GM19351 (cell line): ENCODE measurements at regions not wholly inside any gene's neighbourhood (a gene's known extent, or its start where the extent isn't known, plus 50 kb on each side); places are given as distances from the start of the nearest gene placed in this dataset.
A peak's percentile ranks its signal among the peaks of the same experiment; 100 is the strongest.
"Not testable (repeated sequence)": the region's sequence is repeated elsewhere in the genome, so short reads cannot be mapped to it uniquely, and the experiment has no call there.

ENCODE experiments used
- ATAC-seq: cut with Tn5 transposase; IDR thresholded peaks from one replicate; pipeline ENCODE4 v1.9.1; 2021; ENCODE audit warnings: mild to moderate bottlenecking, moderate library complexity; ENCODE audit not compliant: unreplicated experiment

DNA sequence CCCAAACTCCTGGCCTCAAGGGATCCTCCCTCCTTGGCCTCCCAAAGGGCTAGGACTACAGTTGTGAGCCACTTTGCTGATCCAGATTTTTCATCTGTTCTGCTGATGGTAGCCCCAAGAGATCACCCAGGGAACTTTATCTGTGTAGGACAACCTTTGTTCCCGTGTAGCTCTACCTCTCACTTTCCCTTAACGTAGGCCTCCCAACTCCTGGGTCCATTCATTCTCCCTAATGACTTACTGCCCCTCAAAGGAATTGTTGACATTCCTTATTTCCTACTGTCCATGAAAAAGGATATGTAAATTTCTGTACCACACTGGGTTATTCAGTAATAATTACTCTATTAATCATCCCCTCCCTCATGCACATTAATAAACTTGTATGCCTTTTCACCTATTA lies 51.0 kb upstream of the PHF24 start:
- ATAC-seq = no peak

DNA sequence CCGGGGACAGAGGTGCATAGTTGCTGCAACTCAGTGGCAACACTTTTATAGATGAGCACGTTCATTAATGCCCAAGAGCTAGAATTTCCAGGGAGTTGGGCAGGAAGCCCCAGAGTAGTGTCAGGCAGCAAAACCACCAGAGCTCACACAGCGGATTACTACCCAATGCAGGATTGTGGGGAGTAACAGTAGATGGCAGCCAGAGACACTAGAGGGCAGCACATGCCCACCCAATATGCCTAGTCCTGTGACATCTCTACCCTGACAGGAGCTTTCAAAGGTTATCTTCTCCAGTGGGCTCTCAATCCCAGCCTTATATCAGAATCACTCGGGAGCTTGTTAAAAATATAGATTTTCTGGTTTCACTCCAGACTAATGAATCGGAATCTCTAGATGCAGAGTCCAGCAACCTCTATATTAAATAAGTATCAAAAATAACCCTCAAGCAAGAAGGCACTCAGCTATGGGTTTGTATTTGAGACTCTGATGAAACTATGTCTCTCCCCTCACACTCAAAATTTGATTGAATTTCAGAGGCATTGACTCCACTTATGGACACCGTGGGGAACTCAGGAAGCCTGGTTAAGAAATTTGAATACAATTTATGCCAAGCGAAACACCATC lies 58.4 kb upstream of the PHF24 start:
- ATAC-seq = peak; percentile 69

DNA sequence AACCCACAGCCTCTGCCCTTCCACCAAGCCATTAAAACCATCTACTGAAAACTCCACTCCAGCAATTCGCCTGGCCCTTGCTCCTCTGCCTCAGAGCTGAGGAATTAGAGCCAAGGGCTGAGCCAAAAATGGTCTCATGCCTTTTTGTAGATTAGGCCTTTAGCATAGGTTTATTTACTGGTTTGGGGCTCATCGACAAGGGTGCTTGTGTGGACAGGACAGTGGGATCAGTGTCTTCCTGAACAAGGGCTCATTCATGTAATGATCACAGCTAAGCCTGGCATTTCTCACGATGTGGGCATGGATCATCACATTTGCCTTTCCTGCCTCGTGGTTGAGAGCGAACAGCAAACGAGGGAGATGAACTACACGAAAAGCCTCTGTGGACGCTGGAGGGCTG lies 59.2 kb upstream of the PHF24 start:
- ATAC-seq = no peak

DNA sequence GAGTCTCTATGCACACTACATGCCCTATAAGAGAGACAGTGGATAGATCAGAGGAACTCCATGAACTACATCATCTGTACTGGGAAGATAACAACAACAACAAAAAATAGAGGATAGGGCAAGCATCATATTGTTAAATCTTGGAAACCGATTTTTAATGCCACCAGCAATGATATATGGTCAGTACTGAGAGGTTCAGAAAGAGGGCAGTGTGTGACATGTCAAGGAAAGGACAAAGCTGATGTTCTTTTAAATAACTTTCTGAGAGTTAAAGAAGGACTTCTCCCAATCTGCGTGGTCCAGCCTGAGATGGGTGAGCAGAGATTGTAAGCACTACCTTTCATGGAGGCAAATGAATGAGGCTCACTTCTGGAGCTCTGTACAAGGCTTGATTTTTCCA lies 62.0 kb upstream of the PHF24 start:
- no peak for ATAC-seq

DNA sequence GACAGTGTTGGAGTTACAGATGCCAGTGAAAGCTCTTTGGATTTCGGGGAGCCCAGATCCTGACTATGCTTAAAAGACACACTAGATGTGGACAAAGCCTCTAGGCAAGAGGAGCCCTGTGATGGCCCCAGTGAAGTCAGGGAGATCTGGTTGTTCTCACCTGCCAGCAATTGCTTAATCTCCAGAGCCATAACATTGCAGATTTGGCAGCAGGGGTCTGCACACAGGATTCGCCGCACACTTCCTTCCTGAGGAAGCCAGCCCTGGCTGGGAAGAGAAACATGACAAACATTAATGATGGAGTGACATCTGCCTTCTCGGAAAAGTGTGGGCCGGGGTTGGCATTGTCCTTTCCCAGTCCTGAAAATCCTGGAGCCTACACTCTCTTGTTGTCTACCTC lies 65.2 kb upstream of the PHF24 start:
- ATAC-seq = no peak

DNA sequence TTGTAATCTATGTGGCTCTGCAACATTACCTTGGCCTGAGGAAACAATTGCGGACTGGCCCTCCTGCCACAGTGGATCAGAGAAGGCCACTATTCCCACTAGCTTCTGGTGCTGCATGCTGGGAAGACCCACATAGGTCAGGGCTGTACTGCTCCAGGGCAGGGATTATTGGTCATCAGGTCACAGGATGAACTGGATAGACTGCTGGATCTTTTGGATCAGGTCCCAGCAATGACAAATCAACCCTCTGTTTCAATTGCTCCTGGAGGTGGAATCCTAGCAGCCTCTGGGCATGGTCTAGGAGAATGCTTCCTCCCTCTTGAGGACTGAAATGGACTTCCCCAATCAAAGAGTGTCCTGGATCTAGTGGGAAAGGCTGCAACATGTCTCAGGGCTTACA lies 66.7 kb upstream of the PHF24 start:
- no peak for ATAC-seq

DNA sequence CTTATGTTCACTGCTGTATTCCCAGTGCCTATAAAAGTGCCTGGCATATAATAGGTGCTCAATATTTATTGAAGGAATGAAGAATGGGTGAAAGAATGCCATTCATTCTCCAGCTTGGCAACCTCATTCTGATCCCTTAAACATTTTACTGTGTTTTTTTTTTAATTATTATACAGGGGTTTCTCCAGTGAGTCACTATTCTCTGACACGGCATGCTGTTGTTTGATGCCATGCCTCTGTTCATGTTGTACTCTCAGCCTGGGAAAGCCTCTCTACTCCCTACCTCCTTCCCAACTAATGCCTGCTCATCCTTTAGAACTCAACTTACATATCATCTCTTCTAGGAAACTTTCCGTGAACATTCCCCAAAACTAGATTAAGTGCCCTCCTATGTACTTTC lies 70.2 kb upstream of the PHF24 start:
- no peak for ATAC-seq

DNA sequence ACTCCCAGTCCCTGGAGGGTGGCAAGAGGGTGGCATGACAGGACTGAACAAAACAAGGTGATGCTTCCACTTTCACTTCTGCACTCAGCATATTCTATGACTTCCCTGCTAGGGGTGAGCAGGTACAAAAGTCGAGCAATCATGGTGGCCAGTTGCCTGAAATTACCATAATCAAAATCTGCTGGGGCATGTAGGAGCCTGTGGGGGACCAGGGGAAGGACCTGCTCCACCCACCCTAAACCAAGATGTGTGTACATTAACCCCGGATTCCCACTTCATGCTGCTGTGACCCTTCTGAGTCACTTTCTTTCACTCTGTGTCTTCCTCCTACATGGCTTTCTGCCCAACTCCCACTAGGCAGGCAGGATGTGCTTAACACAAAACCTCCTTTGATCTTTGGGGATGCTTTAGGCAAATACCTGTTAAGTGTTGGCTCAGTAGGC lies 73.3 kb upstream of the PHF24 start:
- no peak for ATAC-seq

DNA sequence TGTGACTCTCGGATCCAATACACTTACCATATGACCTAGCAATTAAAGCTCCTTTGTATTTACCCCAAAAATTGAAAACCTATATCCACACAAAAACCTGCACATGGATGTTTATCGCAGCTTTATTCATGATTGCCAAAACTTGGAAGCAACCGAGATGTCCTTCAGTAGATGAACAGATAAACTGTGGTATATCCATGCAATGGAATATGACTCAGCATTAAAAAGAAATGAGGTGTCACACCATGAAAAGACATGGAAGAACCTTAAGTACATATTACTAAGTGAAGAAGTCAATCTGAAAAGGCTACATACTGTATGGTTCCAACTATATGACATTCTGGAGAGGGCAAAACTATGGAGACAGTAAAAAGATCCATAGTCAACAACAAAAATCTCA lies 82.0 kb upstream of the PHF24 start:
- ATAC-seq = no peak

DNA sequence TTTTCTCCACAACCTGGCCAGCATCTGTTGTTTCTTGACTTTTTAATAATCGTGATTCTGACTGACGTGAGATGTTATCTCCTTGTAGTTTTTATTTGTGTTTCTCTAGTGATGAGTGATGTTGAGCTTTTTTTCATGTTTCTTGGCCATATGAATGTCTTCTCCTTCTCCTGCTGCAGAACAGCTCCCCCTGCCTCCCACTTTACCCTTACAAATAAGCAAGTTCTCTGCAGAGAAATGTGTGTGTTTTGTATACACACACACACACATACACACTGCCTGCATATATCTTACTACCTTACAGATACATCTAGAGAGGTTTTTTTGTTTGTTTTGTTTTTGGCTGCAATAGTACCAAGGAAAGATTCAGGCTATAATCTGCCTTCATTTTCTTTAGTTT lies 88.7 kb upstream of the PHF24 start:
- no peak for ATAC-seq

DNA sequence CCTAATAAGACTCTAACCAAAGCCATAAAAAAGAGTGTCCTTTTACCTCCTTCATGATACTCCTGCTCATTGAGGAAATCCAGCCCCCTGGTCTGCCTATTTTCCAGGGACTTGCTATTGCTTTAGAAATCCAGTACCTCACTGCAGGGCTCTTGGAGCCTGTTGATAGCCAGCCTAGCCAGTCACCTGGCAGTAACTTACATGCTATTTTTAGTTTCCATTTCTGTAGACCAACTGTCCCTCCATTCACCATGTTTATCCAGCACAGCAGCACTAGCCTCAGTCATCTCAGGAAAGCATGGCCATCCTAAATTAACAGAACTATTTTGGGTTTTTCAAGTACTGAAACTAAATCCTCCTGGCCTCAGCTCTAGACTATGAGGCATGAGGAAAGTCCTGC lies 91.5 kb upstream of the PHF24 start:
- ATAC-seq = no peak

DNA sequence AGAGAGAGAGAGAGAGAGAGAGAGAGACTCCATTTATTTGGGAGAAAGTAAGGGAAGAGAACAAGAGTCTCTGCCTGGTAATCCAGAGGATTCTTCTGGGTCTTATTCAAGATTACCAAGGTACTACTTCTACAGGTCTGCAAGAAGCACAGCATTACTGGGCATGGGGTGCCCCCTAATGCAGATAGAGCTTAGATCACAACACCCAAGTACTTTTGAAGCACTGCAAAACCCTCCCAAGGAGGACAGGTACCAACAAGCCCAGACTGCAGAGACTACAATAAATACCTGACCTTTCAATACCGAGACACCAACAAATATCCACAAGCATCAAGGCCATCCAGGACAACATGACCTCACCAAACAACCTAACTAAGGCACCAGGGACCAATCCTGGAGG lies 94.7 kb upstream of the PHF24 start:
- no peak for ATAC-seq

DNA sequence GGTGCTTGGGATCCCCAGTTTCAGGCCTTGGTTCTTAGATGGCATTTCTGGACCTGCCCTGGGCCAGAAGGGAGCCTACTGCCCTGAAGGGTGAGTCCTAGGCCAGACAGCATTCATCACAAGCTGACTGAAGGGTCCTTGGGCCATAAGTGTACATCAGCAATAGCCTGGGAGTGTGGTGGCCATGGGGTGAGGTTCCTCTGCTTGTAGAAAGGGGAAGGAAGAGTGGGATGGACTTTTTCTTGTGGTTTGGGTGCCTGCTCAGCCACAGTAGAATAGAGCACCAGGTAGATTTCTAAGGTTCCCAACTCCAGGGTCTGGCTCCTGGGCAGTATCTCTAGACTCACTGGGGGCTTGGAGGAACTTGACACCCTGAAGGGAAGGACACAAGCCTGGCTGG lies 95.2 kb upstream of the PHF24 start:
- ATAC-seq = no peak

DNA sequence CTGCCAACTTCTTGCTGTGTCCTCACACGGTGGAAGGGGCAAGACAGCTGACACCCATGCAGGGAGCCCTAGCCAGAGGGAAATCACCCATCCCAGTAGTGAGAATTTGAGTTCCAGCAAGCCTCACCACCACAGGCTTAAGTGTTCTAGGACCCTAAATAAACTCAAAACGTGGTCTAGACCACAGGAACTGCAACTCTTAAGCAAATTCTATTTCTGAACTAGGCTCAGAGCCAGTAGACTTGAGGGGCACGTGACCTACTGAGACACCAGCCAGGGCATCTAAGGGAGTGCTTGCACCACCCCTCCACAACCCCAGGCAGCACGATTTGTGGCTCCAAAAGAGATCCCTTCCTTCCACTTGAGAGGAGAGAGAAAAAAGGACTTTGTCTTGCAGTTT lies 96.0 kb upstream of the PHF24 start:
- peak; percentile 43 for ATAC-seq

DNA sequence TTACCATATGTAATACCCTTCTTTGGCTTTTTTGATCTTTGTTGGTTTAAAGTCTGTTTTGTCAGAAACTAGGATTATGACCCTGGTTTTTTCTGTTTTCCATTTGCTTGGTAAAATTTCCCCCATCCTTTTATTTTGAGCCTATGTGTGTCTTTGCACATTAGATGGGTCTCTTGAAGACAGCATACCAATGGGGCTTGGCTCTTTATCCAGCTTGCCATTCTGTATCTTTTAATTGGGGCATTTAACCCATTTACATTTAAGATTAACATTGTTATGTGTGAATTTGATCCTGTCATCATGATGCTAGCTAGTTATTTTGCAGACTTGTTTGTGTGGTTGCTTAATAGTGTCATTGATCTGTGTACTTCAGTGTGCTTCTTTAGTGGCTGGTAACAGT lies 103.1 kb upstream of the PHF24 start:
- ATAC-seq = not testable (repeated sequence)

DNA sequence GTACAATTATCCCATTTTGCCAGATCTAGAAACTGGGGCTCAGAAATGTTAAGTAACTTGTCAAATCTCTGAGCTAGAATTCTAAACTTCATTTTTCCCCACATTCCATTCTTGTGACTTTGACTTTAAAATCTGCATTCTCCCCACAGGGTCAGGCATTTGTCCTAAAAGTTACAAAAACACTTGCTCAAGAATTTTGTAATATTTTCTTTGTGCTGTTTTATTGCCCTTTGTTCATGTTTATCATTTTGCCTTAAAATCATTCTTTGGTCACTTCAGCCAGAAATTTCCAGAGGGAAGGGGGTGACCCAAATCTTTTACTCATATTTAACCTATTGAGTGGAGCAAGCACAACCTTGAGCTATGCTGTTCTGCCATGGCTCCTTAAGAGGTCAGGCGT lies 120.1 kb upstream of the CCL21 start:
- ATAC-seq = no peak

DNA sequence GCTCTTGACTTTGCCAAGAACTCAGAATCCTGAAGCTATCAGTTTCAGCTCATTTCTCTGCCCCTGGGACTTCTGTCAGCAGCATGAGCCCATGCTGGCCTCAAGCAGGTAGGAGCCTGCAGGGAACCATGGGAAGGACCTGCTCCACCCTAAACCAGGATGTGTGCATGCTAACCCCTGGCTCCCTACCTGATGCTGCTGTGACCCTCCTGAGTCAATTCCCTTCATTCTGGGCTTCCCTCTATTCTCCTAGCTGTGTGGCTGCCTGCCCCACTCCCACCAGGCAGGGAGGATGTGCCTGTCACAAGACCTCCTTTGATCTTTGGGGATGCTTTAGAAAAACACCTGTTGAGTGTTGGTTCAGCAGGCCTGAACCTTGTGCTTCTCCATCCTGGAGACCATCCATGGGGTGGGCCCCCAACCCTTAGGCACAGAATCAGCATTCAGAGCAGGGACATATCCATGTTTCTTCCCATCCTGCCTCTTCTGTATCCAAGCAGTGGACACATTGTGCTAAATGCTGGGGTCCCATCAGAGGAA lies 117.1 kb upstream of the CCL21 start:
- no peak for ATAC-seq

DNA sequence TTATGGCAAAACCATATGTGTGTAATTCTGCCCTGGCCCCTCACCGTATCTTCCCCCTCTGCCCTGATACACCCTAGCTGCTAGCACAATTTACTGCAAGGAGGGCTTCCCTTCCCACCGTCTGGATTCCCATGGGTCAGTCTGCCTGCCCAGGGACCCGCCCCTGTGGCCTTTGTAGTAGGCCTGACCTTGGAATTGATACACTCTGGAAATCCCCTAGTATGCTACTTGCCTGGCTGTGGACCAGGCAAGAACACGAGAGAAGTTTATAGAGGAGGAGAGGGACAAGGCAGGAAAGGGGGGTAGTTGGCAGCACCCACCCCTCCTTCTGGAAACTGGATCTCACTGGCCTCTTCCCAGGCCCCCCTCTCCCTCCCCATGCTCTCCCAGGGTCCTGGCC lies 115.8 kb upstream of the CCL21 start:
- ATAC-seq = no peak

DNA sequence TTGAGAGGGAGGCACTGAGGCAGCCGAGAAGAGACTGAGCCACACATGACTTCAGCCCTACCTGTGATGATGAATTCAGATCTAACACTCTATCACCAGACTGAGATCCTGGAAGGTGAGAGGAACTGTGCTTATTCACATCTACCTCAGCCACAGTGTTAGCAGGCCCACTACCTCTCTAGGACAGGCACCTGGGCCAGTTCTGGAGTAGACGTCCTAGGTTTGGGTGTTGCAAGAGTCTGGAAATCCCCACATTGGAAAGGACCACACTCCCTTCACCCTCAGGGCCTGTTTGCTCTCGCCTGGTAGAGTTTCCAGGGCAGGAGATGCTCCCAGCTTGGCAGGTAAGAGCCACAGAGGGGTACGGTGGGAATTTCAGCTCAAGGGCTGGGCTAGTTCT lies 113.8 kb upstream of the CCL21 start:
- no peak for ATAC-seq

DNA sequence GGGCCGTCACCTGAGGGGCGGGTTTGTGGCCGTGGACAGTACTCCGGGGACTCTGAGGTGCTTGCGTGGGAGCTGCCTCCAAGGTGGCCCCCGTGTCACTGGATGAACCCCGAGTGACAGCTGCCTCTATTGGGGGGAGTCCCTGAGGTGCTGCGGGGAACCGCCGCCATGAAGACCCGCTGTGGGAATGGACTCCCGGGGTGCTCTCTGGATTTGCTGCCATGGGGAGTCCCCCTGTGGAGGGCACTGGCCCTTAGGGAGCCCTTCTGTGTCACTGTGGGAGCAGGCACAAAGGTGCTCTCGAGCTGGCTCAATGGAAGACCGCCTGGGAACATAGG lies 100.2 kb upstream of the CCL21 start:
- ATAC-seq = no peak

DNA sequence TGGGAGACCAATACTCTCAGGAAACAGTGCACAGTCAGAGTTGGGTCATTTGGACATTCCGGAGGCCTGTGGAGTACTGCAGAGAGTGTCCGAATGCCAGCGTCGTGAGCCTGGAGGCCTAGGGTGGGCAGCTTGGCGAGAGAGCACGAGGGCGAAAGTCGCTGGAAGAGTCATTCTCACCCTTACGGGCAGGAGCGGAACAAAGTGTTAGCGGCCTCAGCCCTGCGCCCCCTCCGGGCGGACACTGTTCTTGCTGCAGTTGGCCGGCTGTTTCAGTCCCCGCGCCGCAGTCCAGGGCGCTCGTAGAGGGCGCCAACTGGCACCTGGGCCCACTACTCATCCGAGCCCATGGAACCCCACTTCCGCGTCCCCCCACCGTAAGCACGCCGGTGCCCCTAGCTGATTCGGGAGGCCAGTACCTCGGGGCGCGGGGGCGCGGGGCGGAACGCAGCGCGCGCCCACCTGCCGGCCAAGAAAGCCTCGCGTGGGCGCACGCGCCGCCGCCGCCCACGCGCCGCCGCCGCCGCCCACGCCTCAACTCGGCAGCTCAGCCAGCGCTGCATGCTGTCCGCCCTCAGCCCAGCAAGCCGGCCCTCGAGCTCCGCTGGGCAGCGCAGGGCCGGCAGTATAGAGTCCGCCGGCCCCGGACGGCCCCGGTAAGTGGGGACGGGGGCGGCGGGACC lies 99.7 kb upstream of the CCL21 start:
- no peak for ATAC-seq

DNA sequence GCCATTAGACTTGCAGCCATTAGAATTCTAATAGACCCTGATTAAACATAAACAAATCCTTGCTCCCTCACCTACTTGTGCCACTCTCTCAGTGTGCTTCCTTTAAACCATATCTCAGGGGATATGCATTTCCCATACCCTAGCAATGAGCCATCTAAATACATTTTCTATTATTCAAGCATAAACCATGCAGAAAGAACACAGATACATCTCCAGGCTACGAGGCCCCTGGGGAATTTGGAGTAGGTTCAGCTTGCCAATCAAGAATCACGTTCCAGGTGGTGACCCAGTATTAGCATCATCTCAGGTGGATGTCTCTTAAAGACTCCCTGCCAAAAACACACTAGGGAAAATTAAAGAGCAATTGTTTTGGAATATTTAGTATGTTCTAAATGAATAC lies 93.0 kb upstream of the CCL21 start:
- ATAC-seq = no peak

DNA sequence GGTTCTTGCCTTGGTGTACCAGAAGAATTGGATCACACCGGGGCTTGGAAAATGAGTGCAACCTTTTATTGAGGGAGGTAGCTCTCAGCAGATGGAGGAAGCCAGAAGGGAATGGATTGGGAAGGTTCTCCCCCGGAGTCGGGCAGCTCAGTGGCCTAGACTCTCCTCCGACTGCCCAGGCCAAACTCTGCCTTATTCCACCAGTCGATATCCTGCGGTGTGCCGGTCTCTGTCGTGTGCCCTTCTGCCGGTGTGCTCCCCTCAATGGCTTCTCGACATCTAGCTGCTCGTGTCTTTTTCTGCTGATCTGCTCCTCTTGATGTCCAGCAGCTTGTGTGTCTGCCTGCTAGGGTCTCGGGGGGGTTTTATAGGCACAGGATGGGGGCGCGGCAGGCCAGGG lies 87.4 kb upstream of the CCL21 start:
- ATAC-seq = no peak
